ENCODE measurements at regions not wholly inside any gene's neighbourhood (a gene's known extent, or its start where the extent isn't known, plus 50 kb on each side); places are given as distances from the start of the nearest gene placed in this dataset.

DNA sequence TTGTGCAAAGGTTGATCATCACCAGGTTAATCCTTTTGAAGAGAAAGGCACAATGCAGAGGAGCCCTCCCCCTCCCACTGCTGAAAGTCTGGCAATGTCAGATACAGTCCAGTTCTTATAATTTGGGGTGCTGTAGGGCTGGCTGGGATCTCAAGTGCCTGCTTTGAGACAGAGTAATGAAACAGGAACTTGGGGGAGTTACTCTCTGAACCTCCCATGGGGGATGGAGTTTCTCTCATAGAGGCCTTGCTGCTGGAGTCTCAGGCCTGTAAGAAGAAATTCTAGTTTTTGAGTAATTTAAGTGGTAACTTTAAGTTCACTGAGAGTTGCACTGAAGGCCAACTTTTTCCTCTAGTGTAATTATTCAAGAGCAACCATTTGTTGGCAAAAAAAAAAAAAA lies 410.5 kb downstream of the KCNRG start:
- TF ChIP-seq, protein P1, sequence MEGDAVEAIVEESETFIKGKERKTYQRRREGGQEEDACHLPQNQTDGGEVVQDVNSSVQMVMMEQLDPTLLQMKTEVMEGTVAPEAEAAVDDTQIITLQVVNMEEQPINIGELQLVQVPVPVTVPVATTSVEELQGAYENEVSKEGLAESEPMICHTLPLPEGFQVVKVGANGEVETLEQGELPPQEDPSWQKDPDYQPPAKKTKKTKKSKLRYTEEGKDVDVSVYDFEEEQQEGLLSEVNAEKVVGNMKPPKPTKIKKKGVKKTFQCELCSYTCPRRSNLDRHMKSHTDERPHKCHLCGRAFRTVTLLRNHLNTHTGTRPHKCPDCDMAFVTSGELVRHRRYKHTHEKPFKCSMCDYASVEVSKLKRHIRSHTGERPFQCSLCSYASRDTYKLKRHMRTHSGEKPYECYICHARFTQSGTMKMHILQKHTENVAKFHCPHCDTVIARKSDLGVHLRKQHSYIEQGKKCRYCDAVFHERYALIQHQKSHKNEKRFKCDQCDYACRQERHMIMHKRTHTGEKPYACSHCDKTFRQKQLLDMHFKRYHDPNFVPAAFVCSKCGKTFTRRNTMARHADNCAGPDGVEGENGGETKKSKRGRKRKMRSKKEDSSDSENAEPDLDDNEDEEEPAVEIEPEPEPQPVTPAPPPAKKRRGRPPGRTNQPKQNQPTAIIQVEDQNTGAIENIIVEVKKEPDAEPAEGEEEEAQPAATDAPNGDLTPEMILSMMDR (IDR thresholded peaks at IDR 0.05), result no peak
- TF ChIP-seq POLR2A (IDR thresholded peaks at IDR 0.05), result no peak
